Endothelial cell of umbilical vein (primary cell): ENCODE measurements at regions not wholly inside any gene's neighbourhood (a gene's known extent, or its start where the extent isn't known, plus 50 kb on each side); places are given as distances from the start of the nearest gene placed in this dataset.

ENCODE experiments used
- BruUV-seq: library from RNA; stranded (reverse); fragments of 400-500 nt; replicated peaks from 2 replicates; lab custom pipeline; 2021; lab: Mats Ljungman, UMichigan
- CTCF ChIA-PET: fragments of 300-600, 350-600 bp; sonication (Branson Sonifier 250); formaldehyde crosslinking; loops from one replicate; lab custom pipeline; 2021; ENCODE audit warnings: antibody characterized with exemption, inconsistent platforms; lab: Charles Lee
- POLR2A ChIA-PET: fragments of 300-600, 350-600 bp; sonication (Branson Sonifier 250); formaldehyde crosslinking; loops from one replicate; lab custom pipeline; 2021; ENCODE audit warnings: antibody characterized with exemption, inconsistent platforms; lab: Charles Lee
- DNase-seq: peaks from one replicate; pipeline ENCODE4 v3.0.0-alpha.2; 2011; ENCODE audit warnings: low read depth, low spot score
- FAIRE-seq: peaks from 2 replicates; lab custom pipeline; 2011; peaks lifted over from hg19 to GRCh38; lab: Jason Lieb, UNC
- H2AFZ ChIP-seq: 2 replicates; pipeline ENCODE4 v1.6.0; 2012; ENCODE audit warnings: low read depth, low read length, control low read depth, inconsistent platforms
- H3K27ac ChIP-seq: 2 replicates; pipeline ENCODE4 v1.5.1; 2011; ENCODE audit warnings: low read depth, mild to moderate bottlenecking, control low read depth, low read length, moderate library complexity; ENCODE audit not compliant: insufficient read depth
- H3K27me3 ChIP-seq, 2 experiments: 2 replicates each; pipeline versions ENCODE4 v1.6.0 to v1.6.1; 2011; ENCODE audit warnings: low read length in 2 of 2, mixed read lengths in 1 of 2; ENCODE audit not compliant: control insufficient read depth in 2 of 2, insufficient read depth in 2 of 2
- H3K36me3 ChIP-seq, 2 experiments: 2 replicates in 1 of 2; 3 replicates in 1 of 2; pipeline ENCODE4 v1.5.1; 2011; ENCODE audit warnings: low read length in 2 of 2, mild to moderate bottlenecking in 1 of 2, moderate library complexity in 1 of 2; ENCODE audit not compliant: control insufficient read depth in 2 of 2, insufficient read depth in 2 of 2; ENCODE audit errors: extremely low read depth in 1 of 2
- H3K4me1 ChIP-seq: 3 replicates; pipeline ENCODE4 v1.5.1; 2011; ENCODE audit warnings: mild to moderate bottlenecking, low read length; ENCODE audit not compliant: control insufficient read depth, insufficient read depth; ENCODE audit errors: extremely low read depth
- H3K4me2 ChIP-seq: 2 replicates; pipeline ENCODE4 v1.6.1; 2011; ENCODE audit warnings: low read length, control low read depth, mixed read lengths; ENCODE audit not compliant: insufficient read depth
- H3K4me3 ChIP-seq, 3 experiments: fragments of 200-600 bp in 1 of 3; sonication (generic), shearing (Covaris generic) in 1 of 3; replicated peaks in 1 of 3; 2 replicates each; pipeline ENCODE4 v1.5.1; 2011 to 2016; ENCODE audit warnings: control low read depth in 3 of 3, low read length in 3 of 3, mild to moderate bottlenecking in 2 of 3, inconsistent platforms in 1 of 3, low read depth in 1 of 3, moderate library complexity in 1 of 3; ENCODE audit not compliant: insufficient read depth in 1 of 3
- H3K79me2 ChIP-seq: 2 replicates; pipeline ENCODE4 v1.6.0; 2012; ENCODE audit warnings: low read length, inconsistent platforms; ENCODE audit not compliant: control insufficient read depth, insufficient read depth
- H3K9ac ChIP-seq: replicated peaks from 2 replicates; pipeline ENCODE3; 2011; ENCODE audit warnings: low read length, control low read depth; ENCODE audit not compliant: insufficient read depth; ENCODE audit errors: extremely low read depth
- H3K9me1 ChIP-seq: replicated peaks from 3 replicates; pipeline ENCODE4 v1.6.0; 2011; ENCODE audit warnings: mild to moderate bottlenecking, low read length; ENCODE audit not compliant: control insufficient read depth, insufficient read depth; ENCODE audit errors: extremely low read depth
- H3K9me3 ChIP-seq: replicated peaks from 2 replicates; pipeline ENCODE4 v1.5.1; 2012; ENCODE audit warnings: low read length, inconsistent platforms; ENCODE audit not compliant: control insufficient read depth, insufficient read depth
- H4K20me1 ChIP-seq: replicated peaks from 2 replicates; pipeline ENCODE3; 2011; ENCODE audit warnings: mild to moderate bottlenecking, low read length; ENCODE audit not compliant: control insufficient read depth, insufficient read depth; ENCODE audit errors: extremely low read depth
- FOS ChIP-seq: IDR thresholded peaks from 2 replicates; pipeline ENCODE4 v1.6.1; 2011; ENCODE audit warnings: mild to moderate bottlenecking, low read length, moderate library complexity, borderline replicate concordance; ENCODE audit not compliant: insufficient read depth
- GATA2 ChIP-seq: IDR thresholded peaks from 2 replicates; pipeline ENCODE4 v1.7.0; 2011; ENCODE audit warnings: low read depth, mild to moderate bottlenecking, moderate library complexity, mixed read lengths, low read length; ENCODE audit not compliant: insufficient read length, insufficient read depth
- JUN ChIP-seq: IDR thresholded peaks from 2 replicates; pipeline ENCODE4 v1.6.1; 2011; ENCODE audit warnings: borderline replicate concordance, low read depth; ENCODE audit not compliant: insufficient read length, insufficient read depth
- MAX ChIP-seq: IDR thresholded peaks from 2 replicates; pipeline ENCODE4 v1.6.1; 2011; ENCODE audit not compliant: insufficient read depth, insufficient read length
- MYC ChIP-seq: IDR thresholded peaks from one replicate; pipeline ENCODE4 v1.6.1; 2011; ENCODE audit warnings: mild to moderate bottlenecking, low read depth, low read length
- POLR2A ChIP-seq: IDR thresholded peaks from 2 replicates; pipeline ENCODE4 v1.6.1; 2012; ENCODE audit warnings: low read depth, mild to moderate bottlenecking, control low read depth, low read length
- dilution Hi-C: fragments of 300-500 bp; cut with MboI; formaldehyde crosslinking; loops from one replicate; pipeline ENCODE4 v1.15.0; 2019; ENCODE audit warnings: low sequenced_read_pairs; ENCODE audit not compliant: extremely low pct_ligation_motif_present
- intact Hi-C: fragments of 100-400 bp; cut with micrococcal nuclease; formaldehyde crosslinking; loops from one replicate; pipeline ENCODE4 v1.10.0; 2022
- TF ChIP-seq, protein P1 (sequence below), 2 donors: IDR thresholded peaks; 1 replicate in 1 of 2; 2 replicates in 1 of 2; pipeline ENCODE4 v1.5.1; 2011; ENCODE audit warnings: low read length in 2 of 2, mild to moderate bottlenecking in 2 of 2, moderate library complexity in 2 of 2, control low read depth in 1 of 2, inconsistent platforms in 1 of 2, low read depth in 1 of 2; ENCODE audit not compliant: insufficient read depth in 1 of 2; ENCODE audit errors: extremely low read depth in 1 of 2

- H3K4me3 ChIP-seq: no peak overlapping the region
- H3K9me1 ChIP-seq: no peaks in the 10 kb centered on the region
- H3K4me2 ChIP-seq: no peak overlapping the region
- ChIA-PET POLR2A (interaction anchor here (1.4 kb wide), 1 partner anchor 11 kb away, joined by 3 read pairs; no protein-coding TSS in a partner anchor), CTCF (no interaction called here)
- no peaks in the 10 kb centered on the region for H4K20me1 ChIP-seq
- H3K4me1 ChIP-seq: peaks cover 57% of the 10 kb centered on the region
- intact Hi-C loops (no loop called here), dilution Hi-C loops (no loop called here)
- H2AFZ ChIP-seq: no peak overlapping the region
- no peak for FAIRE-seq
- no peak for DNase-seq
- no peaks in the 10 kb centered on the region for H3K9me3 ChIP-seq
- no peak overlapping the region for H3K27ac ChIP-seq
- TF ChIP-seq JUN (no peak), POLR2A (no peak), MYC (no peak), FOS (no peak), MAX (no peak), GATA2 (no peak)
- TF ChIP-seq, protein P1, sequence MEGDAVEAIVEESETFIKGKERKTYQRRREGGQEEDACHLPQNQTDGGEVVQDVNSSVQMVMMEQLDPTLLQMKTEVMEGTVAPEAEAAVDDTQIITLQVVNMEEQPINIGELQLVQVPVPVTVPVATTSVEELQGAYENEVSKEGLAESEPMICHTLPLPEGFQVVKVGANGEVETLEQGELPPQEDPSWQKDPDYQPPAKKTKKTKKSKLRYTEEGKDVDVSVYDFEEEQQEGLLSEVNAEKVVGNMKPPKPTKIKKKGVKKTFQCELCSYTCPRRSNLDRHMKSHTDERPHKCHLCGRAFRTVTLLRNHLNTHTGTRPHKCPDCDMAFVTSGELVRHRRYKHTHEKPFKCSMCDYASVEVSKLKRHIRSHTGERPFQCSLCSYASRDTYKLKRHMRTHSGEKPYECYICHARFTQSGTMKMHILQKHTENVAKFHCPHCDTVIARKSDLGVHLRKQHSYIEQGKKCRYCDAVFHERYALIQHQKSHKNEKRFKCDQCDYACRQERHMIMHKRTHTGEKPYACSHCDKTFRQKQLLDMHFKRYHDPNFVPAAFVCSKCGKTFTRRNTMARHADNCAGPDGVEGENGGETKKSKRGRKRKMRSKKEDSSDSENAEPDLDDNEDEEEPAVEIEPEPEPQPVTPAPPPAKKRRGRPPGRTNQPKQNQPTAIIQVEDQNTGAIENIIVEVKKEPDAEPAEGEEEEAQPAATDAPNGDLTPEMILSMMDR (IDR thresholded peaks at IDR 0.05; ENCODE audit: extremely low read depth in 1 of 2, insufficient read depth in 1 of 2, low read depth in 1 of 2, low read length in 2 of 2): no peak
- no peaks in the 10 kb centered on the region for H3K79me2 ChIP-seq
- H3K9ac ChIP-seq: no peak overlapping the region
- BruUV-seq: no TSS peak
- no peaks in the 10 kb centered on the region for H3K36me3 ChIP-seq
- H3K27me3 ChIP-seq: no peaks in the 10 kb centered on the region
Observed at GRCh38 chr3:194868831-194869230, 183.1 kb downstream of the FAM43A start.
